HK-2 (cell line): ENCODE measurements at regions not wholly inside any gene's neighbourhood (a gene's known extent, or its start where the extent isn't known, plus 50 kb on each side); places are given as distances from the start of the nearest gene placed in this dataset.
"Not testable (repeated sequence)": the region's sequence is repeated elsewhere in the genome, so short reads cannot be mapped to it uniquely, and the experiment has no call there.

ENCODE experiments used
- DNase-seq: peaks from one replicate; pipeline ENCODE4 v3.0.0-alpha.2; 2018; ENCODE audit not compliant: unreplicated experiment

GRCh38 chr3:5543047-5543446, 355.5 kb downstream of the EDEM1 start:
- no peak for DNase-seq

GRCh38 chr3:5545719-5546118, 358.2 kb downstream of the EDEM1 start:
- no peak for DNase-seq

GRCh38 chr3:5553203-5553602, 365.7 kb downstream of the EDEM1 start:
- DNase-seq = no peak

GRCh38 chr3:5554245-5554747, 366.8 kb downstream of the EDEM1 start:
- no peak for DNase-seq

- DNase-seq = no peak
These were observed 372.7 kb downstream of the EDEM1 start for GRCh38 chr3:5560199-5560598.

DNA sequence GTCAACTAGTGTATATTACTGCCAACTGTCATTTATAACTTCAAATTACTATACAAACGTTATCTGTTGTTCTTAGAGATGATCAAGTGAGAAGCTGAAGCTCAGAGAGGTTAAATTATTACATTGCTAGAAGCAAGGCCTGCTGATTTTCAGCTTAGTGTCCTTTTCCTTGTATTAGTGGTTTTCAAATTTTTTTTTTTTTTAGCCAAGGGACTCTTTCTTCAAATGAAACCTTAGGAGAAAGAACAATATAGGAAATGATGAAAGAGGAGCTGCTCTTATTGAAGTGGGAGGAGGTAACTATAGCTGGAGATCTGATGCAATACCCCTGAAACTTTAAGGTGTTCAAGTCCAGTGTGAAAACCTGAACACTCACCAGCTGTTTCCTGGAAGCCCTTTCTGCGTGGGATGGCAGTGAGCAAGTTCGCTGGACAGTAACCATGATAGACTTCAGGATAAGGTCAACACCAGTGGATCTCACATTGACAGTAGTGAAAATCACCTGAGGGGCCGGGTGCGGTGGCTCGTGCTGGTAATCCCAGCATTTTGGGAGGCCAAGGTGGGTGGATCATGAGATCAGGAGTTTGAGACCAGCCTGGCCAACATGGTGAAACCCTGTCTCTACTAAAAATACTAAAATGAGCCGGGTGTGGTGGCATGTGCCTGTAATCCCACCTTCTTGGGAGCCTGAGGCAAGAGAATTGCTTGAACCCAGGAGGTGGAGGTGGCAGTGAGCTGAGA, 376.2 kb downstream of the EDEM1 start:
- no peak for DNase-seq

DNA sequence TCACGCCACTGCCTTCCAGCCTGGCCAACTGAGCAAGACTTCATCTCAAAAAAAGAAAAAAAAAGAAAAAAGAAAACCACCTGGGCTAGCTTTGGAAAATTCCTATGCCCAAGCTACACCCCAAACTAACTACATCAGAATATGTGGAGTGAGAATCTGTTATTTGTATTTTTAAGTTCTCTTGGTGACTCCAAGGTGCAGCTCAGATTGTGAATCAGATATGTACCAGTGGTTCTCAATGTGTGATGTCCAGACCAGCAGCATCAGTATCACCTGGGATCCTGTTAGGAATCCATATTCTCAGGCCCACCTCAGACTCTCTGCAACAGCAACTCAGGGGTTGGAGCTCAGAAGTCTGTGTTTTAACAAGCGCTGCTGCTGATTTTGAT, 376.8 kb downstream of the EDEM1 start:
- DNase-seq = no peak

- DNase-seq = no peak
These were observed 377.5 kb downstream of the EDEM1 start for GRCh38 chr3:5565026-5565425.

DNA sequence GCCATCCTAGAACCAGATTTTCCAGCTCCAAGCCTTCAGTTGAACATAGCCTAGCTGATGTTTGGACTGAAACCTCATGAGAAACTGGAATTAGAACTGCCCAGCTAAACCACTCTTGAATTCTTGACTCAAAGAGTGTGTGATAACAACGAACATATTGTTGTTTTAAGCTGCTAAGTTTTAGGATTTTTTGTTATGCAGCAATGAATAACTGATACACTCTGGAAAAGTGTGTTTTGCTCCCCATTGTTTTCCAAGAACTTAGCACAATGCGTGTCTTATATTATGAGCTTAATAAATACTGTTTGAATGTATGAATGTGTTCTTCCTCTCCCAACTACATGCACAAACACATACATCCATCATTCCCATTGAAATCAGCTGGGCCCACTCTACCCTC, 379.6 kb downstream of the EDEM1 start:
- no peak for DNase-seq

- no peak for DNase-seq
These were observed 380.9 kb downstream of the EDEM1 start for GRCh38 chr3:5568451-5568850.

GRCh38 chr3:5569152-5569551, 381.6 kb downstream of the EDEM1 start:
- no peak for DNase-seq

DNA sequence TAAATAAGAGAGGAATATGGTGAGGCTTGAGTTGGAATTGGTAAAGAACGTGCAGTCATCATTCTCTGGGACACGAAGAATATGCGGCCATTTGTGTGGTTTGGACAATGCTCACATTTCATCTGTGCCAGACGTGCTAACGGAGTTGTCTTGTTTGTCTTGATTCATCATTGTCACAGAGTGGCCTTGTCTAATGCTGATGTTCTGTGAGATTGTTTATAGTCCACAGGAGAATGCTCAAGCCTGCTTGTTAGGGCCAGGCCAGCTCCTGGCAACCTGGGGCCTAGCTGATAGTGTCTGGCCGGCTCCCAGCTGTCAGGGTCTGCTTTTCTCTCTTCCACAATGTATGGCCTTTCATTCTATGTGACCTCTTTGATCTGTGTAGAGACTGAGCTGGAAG, 384.7 kb downstream of the EDEM1 start:
- DNase-seq = no peak

GRCh38 chr3:5576277-5577011, 388.9 kb downstream of the EDEM1 start:
- DNase-seq = no peak

- DNase-seq = no peak
These were observed 391.7 kb downstream of the EDEM1 start for GRCh38 chr3:5579139-5579602.

DNA sequence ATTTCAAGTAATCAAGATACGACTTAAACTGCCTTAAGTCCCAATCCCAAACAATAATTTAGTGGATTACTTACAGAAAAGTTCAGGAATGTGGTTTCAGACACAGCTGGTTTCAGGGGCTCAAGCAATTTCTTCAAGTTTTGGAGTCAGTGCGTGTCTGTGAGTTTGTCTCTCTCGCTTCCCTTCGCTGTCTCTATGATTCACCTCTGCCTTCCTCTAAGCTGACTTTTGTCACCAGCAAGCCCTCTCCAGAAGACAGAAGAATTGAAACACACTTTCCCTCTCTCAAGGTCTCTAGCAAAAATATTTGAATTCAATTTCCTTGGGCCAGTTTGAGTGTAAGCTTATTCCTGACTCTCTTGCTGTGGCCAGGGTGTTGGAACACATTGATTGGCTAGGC, 392.4 kb downstream of the EDEM1 start:
- DNase-seq = no peak

GRCh38 chr3:5580826-5581225, 393.3 kb downstream of the EDEM1 start:
- no peak for DNase-seq

DNA sequence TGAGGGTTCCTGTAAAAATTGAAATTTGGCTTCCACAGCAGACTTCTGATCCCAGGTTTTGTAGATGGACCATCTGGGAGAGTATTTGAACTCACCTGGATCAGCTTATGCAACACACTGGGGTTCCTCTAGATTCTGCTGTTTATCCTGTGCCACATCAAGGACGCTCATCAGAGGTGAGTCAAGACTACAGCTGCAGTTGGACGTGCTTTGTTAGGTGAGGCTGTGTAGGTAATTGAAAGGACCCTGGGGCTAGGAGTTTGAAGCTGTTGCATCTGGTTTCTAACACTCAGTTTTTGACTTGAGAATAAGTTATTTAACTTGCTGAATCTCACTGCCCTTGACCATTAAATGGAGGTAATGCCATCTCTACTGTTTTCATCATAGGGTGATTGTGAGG, 394.2 kb downstream of the EDEM1 start:
- DNase-seq = no peak

DNA sequence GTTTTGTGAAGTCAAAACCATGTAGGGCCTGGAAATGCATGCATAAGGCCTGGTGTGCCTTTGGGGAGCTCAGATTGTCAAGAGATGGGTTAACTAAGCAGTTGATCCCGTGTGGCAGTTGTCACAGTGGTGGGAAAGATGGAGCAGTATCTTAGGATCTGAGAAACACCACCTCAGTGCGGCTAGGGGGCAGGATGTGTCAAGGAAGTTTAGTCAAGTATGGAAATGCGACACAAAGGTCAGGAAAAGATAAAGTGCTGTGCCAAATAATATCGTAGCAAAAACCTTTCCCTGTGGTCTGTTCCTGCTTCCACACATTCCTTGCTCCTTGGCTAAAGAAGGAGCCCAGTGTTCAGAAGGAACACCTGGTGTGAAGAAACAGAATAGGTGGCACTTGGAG, 396.4 kb downstream of the EDEM1 start:
- DNase-seq = no peak

DNA sequence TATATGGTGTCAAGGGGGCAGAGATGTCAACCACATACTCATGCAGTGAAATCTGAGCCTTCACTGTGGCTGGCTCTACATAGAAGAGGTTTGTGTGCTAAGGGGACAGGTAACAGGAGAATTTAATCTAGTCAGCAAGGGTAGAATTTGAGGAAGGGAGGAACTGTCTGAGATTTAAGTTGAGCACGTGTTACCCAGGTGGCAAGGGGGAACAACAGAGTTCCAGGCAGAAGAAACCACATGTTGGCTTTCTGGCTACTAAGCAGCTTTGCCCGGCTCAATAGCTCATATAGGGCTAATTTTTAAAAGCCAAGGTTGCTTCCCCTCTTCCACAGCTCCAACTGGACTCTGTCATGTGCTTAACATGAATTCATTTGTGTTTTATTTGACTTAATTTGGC, 397.6 kb downstream of the EDEM1 start:
- DNase-seq = no peak

DNA sequence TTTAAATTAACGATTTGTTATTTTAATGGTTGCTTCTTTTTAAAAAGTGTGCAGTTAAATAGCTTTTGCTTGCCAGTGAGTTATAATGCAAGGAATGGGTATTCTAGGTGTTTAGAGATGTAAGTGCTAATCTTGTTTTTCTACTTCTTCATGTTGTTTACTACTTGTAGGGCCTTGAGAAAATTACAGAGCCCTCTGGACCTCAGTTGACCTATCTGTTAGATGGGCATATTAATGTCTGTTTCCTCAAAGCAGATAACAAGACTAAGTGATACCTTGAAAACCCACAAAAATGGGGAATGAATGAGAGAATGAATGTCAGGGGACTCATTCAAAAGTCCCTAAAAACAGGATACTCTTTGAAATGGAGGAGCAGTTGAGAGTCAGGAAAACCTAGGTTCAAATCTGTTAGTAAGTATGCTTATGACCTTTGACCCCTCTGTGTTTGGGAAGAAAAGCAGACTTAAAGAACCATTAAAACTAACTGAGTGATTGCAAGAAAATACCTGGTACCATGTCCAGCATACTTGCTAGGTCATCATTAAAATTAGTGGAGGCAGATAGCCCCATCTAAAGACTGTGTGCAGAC, 419.5 kb downstream of the EDEM1 start:
- DNase-seq = no peak

- no peak for DNase-seq
These were observed 420.1 kb downstream of the EDEM1 start for GRCh38 chr3:5607581-5607980.

DNA sequence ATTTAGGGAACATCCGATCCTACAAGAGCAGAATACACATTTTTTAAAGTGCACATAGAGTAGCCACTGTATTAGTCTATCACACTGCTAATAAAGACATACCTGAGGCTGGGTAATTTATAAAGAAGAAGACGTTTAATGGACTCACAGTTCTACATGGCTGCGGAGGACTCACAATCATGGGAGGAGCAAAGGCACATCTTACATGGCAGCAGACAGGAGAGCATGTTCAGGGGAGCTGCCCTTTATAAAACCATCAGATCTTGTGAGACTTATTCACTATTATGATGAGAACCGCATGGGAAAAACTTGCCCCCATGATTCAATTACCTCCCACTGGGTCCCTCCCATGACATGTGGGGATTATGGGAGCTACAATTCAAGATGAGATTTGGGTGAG, 421.5 kb downstream of the EDEM1 start:
- DNase-seq = not testable (repeated sequence)

DNA sequence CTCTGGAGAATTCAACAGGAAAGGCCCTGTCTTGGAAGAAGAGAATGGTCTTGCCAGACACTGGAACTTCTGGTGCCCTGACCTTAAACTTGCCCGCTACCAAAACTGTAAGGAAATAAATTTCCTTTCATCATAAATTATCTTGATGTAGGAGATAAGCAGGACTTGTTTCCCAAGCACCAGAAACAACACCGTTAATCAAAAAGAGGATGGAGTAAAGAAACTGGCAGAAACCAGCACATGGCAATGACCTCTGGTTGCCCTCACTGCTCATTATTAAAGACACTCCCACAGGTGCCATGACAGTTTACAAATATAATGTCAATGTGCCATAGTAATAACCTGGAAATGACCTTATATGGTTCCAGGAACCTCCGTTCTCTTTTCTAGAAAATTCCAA, 426.1 kb downstream of the EDEM1 start:
- DNase-seq = no peak
